CD4-positive, alpha-beta T cell treated with Interleukin-1 beta for 1 hour (primary cell): ENCODE measurements at regions not wholly inside any gene's neighbourhood (a gene's known extent, or its start where the extent isn't known, plus 50 kb on each side); places are given as distances from the start of the nearest gene placed in this dataset.

Experiments
- DNase-seq, 2 donors: peaks; one replicate each; pipeline ENCODE4 v3.0.0-alpha.2; 2020 to 2022

- DNase-seq: no peak
These were observed 209.1 kb downstream of the ERMARD start for GRCh38 chr6:169960521-169960885.

- no peak for DNase-seq
These were observed 208.6 kb downstream of the ERMARD start for GRCh38 chr6:169960003-169960344.

- DNase-seq: peak; percentile 54 to 72
These were observed 207.9 kb downstream of the ERMARD start for GRCh38 chr6:169959136-169960002.

DNA sequence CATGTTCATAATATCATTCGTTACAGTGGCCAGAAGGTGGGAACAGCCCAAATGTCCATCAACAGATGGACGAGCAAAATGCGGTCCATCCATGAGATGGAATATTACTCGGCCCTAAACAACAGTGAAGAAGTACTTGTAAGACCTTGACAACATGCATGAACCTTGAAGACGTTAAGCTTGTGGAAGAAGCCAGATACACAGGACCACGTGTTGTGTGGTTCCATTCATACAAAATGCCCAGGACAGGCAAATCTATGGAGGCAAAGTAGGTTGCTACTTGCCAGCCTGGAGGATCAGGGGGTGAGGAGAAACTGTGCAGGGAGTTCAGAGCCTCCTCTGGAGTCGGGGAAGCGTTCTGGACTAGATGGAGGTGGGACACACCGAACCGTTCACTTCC, 207.1 kb downstream of the ERMARD start:
- DNase-seq: no peak

DNA sequence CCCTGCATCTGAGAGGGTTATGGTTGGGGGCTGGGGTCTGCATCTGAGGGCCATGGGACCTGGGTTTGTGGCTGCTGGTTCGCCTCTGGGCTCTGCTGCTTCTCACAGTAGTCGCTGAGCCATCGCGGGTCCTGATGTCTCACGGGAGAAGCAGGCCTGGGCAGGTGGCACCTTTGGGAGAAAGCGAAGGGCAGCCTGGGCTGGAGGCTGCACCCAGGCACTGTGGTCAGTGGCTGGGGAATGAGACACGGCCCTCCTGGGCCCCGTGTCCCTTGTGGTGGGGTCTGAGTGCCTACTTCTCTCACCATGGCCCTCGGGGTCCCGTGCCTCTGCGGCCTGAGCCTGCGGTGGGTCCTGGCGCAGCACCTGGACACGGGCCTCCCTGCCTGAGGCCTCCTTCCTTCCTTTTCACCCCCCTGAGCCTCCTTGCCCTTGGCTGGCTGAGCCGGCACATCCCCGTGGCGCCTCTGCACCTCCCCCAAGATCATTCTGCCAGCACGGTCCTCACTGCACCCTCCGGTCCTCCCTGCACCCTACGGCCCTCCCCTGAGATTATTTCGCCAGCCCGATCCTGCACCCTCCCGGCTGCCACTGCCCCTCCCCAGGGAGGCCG, 206.0 kb downstream of the ERMARD start:
- DNase-seq: no peak

GRCh38 chr6:169956580-169956979, 205.2 kb downstream of the ERMARD start:
- DNase-seq: no peak

- DNase-seq: peak in 1 of 2 donors; percentile 20
These were observed 204.5 kb downstream of the ERMARD start for GRCh38 chr6:169955731-169956437.

GRCh38 chr6:169954977-169955376, 203.6 kb downstream of the ERMARD start:
- no peak for DNase-seq

DNA sequence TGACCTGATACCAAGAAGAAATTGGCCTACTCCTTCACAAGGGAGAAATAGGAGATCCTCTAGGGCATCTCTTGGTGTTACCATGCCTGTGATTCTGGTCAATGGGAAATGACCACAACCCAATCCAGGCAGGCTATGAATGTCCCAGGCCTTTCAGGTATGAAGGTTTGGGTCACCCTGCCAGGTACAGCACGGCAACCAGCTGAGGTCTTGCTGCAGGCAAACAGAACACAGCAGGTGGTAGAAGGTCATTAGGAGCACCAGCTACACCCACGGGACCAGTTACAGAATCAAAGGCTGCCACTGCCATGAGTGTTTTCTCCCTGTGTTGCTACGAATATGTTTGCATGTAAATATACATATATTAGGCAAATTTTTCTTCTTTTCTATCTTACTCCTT, 202.3 kb downstream of the ERMARD start:
- no peak for DNase-seq

DNA sequence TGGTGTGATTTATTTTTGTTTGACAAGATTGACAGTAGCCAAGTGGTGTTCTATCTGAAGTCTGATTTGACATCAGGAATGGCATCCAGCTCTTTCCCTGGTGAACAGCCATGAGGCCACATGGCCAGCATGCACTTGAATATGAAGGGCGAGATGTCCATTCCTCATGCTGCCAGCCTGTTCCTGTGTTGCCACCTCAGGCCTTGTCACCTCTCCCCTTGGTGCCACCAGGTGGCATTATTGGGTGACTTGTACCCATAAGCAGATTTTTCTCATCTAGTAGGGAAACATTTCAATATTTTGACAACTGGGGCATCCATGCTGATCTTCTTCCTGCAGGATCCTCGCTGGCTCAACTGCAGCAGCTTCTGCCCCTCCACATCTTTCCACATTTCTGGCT, 199.1 kb downstream of the ERMARD start:
- peak; percentile 31 to 43 for DNase-seq

- no peak for DNase-seq
These were observed 198.2 kb downstream of the ERMARD start for GRCh38 chr6:169949511-169950097.

GRCh38 chr6:169946971-169947370, 195.5 kb downstream of the ERMARD start:
- no peak for DNase-seq

- no peak for DNase-seq
These were observed 193.7 kb downstream of the ERMARD start for GRCh38 chr6:169945117-169945516.

- DNase-seq: no peak
These were observed 193.0 kb downstream of the ERMARD start for GRCh38 chr6:169944415-169944814.

DNA sequence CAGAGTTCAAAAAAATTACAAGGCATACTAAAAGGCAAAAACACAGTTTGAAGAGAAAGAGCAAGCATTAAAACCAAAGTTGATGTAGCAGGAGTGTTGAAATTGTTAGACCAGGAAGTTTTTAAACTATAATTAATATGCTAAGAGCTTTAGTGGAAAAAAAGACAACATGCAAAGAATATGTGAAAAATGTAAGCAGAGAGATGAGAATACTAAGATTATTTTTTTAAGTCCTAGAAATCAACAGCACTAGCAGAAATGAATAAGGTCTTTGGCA, 192.6 kb downstream of the ERMARD start:
- no peak for DNase-seq

DNA sequence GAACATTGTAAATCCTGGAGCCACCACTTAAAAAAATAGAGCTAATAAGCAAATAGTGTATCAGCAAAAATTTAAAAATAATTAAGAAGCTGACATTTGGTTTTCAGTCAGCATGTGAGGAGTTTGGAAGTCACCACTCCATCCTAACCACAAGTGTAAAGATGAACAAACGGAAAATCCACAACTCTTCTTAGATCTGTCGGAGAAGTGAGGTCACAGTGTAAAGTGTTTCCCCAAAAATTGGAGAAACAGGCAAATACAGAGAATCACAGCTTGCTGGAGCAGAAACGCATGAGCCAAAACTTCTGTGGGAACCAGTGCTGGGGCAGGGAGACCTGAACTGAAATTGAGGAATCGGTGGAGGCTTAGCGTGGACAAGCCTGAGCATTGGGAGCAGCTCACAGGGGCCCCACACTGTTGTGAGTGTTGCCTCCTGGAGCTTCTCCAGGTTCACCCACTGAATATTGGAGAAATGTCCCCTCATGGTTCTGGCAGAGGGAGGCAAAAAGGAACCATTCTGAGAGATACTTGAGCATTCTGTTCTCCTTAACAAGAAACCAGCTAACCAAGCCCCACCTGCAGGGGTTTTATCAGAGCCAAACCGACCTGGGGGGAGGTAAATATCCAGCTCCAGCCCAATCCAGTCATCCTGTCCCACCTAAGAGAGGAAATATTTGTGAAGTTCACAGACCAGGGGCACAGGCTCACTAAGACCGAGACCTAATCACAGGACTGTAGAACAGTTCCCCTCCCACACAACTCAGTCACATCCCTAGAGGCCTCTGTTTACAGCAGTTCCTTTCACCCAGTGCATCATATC, 192.0 kb downstream of the ERMARD start:
- DNase-seq: no peak

- DNase-seq: no peak
These were observed 190.8 kb downstream of the ERMARD start for GRCh38 chr6:169942173-169942572.

DNA sequence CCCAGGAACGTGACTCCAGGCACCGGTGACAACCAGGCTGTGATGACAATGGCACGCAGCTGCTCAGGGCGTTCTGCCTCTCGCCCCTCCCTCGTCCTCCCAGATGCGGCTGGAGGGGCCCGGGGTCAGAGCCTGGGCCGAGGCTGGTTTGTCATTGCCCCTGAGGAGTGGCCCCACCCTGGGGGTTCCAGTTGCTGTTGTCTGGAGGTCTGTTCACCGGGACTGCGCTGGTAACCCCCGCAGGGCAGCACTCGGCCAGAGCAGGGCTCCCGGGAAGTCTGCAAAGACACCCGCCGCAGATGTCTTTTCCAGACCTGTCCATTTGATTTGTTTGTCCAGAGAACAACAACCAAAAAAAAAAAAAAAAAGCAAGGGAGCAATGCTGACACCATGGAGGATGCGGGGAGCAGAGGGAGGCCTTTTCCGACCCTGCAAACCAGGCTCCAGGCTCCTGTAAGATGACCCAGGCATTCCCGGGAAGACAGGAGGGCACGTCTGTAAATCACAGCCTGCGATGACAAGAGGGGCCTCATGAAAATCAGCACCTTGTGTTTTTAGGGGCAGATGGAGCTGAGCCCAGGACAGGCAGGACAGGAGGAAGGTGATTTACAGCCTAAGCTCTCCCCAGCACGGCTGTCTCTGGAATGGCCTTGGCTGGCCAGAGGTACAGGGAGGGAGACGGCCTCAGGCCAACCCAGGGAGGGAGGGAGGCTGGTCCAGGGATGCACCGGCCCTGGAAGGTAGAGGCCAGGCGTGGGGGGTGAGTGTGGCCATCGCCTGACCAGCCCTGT, 189.3 kb downstream of the ERMARD start:
- DNase-seq: no peak

GRCh38 chr6:169939554-169940164, 188.2 kb downstream of the ERMARD start:
- no peak for DNase-seq

GRCh38 chr6:169938731-169939130, 187.3 kb downstream of the ERMARD start:
- no peak for DNase-seq

- DNase-seq: no peak
These were observed 186.9 kb downstream of the ERMARD start for GRCh38 chr6:169938262-169938701.
